Ovary (tissue), 3 donors: ENCODE measurements at regions not wholly inside any gene's neighbourhood (a gene's known extent, or its start where the extent isn't known, plus 50 kb on each side); places are given as distances from the start of the nearest gene placed in this dataset.

Source experiments
- CTCF ChIP-seq, 3 donors: fragments of 450-650 bp in 2 of 3; fragments of 200-600 bp in 1 of 3; IDR thresholded peaks; one replicate each; pipeline versions ENCODE4 v1.5.1 to v1.8.0; 2016 to 2022; ENCODE audit warnings: antibody characterized with exemption in 3 of 3, mild to moderate bottlenecking in 1 of 3
- EP300 ChIP-seq: sonication (generic); formaldehyde crosslinking; IDR thresholded peaks from one replicate; pipeline ENCODE4 v1.6.1; 2017; ENCODE audit warnings: antibody characterized with exemption
- POLR2A ChIP-seq: fragments of 450-650 bp; IDR thresholded peaks from one replicate; pipeline ENCODE4 v1.6.1; 2017; ENCODE audit warnings: antibody characterized with exemption, mild to moderate bottlenecking, moderate library complexity
- donor health status: DM: no; HTN: no; CAD: no.

- TF ChIP-seq CTCF (IDR thresholded peaks at IDR 0.05), result peak; percentile 17 to 53 (median 37)
- no peak for TF ChIP-seq POLR2A
- no peak for TF ChIP-seq EP300
Observed at GRCh38 chr2:221969087-221969829, 329.5 kb downstream of the PAX3 start.
